GM13976 (cell line): ENCODE measurements at regions not wholly inside any gene's neighbourhood (a gene's known extent, or its start where the extent isn't known, plus 50 kb on each side); places are given as distances from the start of the nearest gene placed in this dataset.

ENCODE experiments used
- DNase-seq: peaks from one replicate; pipeline ENCODE4 v3.0.0; 2012; ENCODE audit warnings: low spot score
- CTCF ChIP-seq: IDR thresholded peaks from 2 replicates; pipeline ENCODE4 v1.5.1; 2012; ENCODE audit warnings: borderline replicate concordance, mild to moderate bottlenecking; ENCODE audit not compliant: insufficient read depth; ENCODE audit errors: extremely low read depth, missing control alignments, control extremely low read depth
- in situ Hi-C: fragments of 300-500 bp; cut with MboI; formaldehyde crosslinking; loops from one replicate; pipeline ENCODE4 v1.12.0; 2022; ENCODE audit warnings: low sequenced_read_pairs, mixed read lengths, inconsistent platforms; ENCODE audit not compliant: unreplicated experiment

- no peak for DNase-seq
- in situ Hi-C loops = no loop called here
- no peak for TF ChIP-seq CTCF
Observed at GRCh38 chr2:104788742-104789455, 65.0 kb upstream of the POU3F3 start.

- DNase-seq = no peak
- in situ Hi-C loops = no loop called here
- no peak for TF ChIP-seq CTCF
Observed at GRCh38 chr2:104790100-104790811, 63.7 kb upstream of the POU3F3 start.

GRCh38 chr2:104790901-104791495 lies 62.9 kb upstream of the POU3F3 start:
- DNase-seq = no peak
- TF ChIP-seq CTCF = no peak
- in situ Hi-C loops = no loop called here

- DNase-seq = no peak
- TF ChIP-seq CTCF = no peak
- in situ Hi-C loops = no loop called here
Observed at GRCh38 chr2:104793966-104794365, 59.9 kb upstream of the POU3F3 start.

GRCh38 chr2:104794441-104794840 lies 59.5 kb upstream of the POU3F3 start:
- TF ChIP-seq CTCF = no peak
- in situ Hi-C loops = no loop called here
- DNase-seq = no peak
